ENCODE measurements at regions not wholly inside any gene's neighbourhood (a gene's known extent, or its start where the extent isn't known, plus 50 kb on each side); places are given as distances from the start of the nearest gene placed in this dataset.
"Not testable (repeated sequence)": the region's sequence is repeated elsewhere in the genome, so short reads cannot be mapped to it uniquely, and the experiment has no call there.

GRCh38 chr10:25107756-25108155 is 67.0 kb upstream of the GPR158 start:
- Histone ChIP-seq H4K8ac (ENCODE audit: low read depth, low read length) (no peak overlapping the region), H3K18ac (ENCODE audit: low read length) (no peak overlapping the region), H2BK12ac (ENCODE audit: low read length) (no peak overlapping the region), H3K36me3 (replicated peaks in 1 of 2; ENCODE audit: control insufficient read depth in 2 of 2, insufficient read depth in 2 of 2, low read length in 2 of 2) (no peaks in the 10 kb centered on the region), H2AFZ (ENCODE audit: low read length) (no peak overlapping the region), H3K79me1 (ENCODE audit: low read depth, low read length) (no peaks in the 10 kb centered on the region), H3K4me3 (ENCODE audit: low read length in 2 of 2) (no peak overlapping the region), H3K27me3 (ENCODE audit: control insufficient read depth in 3 of 3, insufficient read depth in 3 of 3, low read depth in 1 of 3, low read length in 3 of 3) (no peaks in the 10 kb centered on the region), H3K4me1 (ENCODE audit: control insufficient read depth in 2 of 2, insufficient read depth in 1 of 2, low read depth in 1 of 2, low read length in 2 of 2) (peaks cover 0 to 2% of the 10 kb centered on the region in 2 donors), H3K4me2 (ENCODE audit: insufficient read depth, low read length, poor library complexity, severe bottlenecking) (no peak overlapping the region), H3K27ac (replicated peaks; ENCODE audit: low read length) (no peak overlapping the region), H3K9ac (ENCODE audit: low read depth, low read length, poor library complexity) (no peak overlapping the region), H3K9me3 (replicated peaks in 1 of 2; ENCODE audit: control insufficient read depth in 2 of 2, insufficient read depth in 1 of 2, low read depth in 1 of 2, low read length in 2 of 2) (no peaks in the 10 kb centered on the region), H4K91ac (ENCODE audit: low read depth, low read length, poor library complexity) (no peak overlapping the region), H2BK15ac (ENCODE audit: low read length) (no peak overlapping the region), H3K23ac (ENCODE audit: low read depth, low read length, poor library complexity) (no peak overlapping the region), H2BK5ac (ENCODE audit: low read length) (no peak overlapping the region), H2BK120ac (ENCODE audit: low read depth, low read length) (no peak overlapping the region), H3K14ac (ENCODE audit: low read length) (no peak overlapping the region), H2AK5ac (ENCODE audit: low read depth, low read length) (no peak overlapping the region), H3K4ac (ENCODE audit: low read length) (no peak overlapping the region)
- DNase-seq (ENCODE audit: low spot score), result no peak
- WGBS, 2 donors (ENCODE audit: extremely low coverage in 2 of 2, insufficient read length in 2 of 2, insufficient replicate concordance in 1 of 2), result no CpG with 5 or more reads among the region's 2 CpGs

DNA sequence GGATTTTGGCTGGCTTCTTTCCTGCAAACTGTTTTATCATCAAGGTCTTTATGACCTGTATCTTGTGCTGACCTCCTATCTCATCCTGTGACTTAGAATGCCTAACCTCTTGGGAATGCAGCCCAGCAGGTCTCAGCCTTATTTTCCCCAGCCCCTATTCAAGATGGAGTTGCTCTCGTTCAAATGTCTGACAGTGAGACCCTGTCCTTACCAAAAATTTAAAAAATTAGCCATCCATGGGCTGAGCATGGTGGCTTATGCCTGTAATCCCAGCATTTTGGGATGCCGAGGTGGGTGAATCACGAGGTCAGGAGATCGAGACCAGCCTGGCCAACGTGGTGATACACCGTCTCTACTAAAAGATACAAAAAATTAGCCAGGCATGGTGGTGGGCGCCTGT is 64.9 kb upstream of the GPR158 start:
- not testable (repeated sequence) for H2AK5ac ChIP-seq (ENCODE audit: low read depth, low read length); H3K27ac ChIP-seq (replicated peaks; ENCODE audit: low read length); H2BK15ac ChIP-seq (ENCODE audit: low read length); H3K14ac ChIP-seq (ENCODE audit: low read length); H3K4me2 ChIP-seq (ENCODE audit: insufficient read depth, low read length, poor library complexity, severe bottlenecking); H2BK12ac ChIP-seq (ENCODE audit: low read length); H4K91ac ChIP-seq (ENCODE audit: low read depth, low read length, poor library complexity); H3K18ac ChIP-seq (ENCODE audit: low read length); H2BK120ac ChIP-seq (ENCODE audit: low read depth, low read length); H3K4me3 ChIP-seq (ENCODE audit: low read length in 2 of 2); H3K9me3 ChIP-seq (replicated peaks in 1 of 2; ENCODE audit: control insufficient read depth in 2 of 2, insufficient read depth in 1 of 2, low read depth in 1 of 2, low read length in 2 of 2); H3K27me3 ChIP-seq (ENCODE audit: control insufficient read depth in 3 of 3, insufficient read depth in 3 of 3, low read depth in 1 of 3, low read length in 3 of 3); H3K36me3 ChIP-seq (replicated peaks in 1 of 2; ENCODE audit: control insufficient read depth in 2 of 2, insufficient read depth in 2 of 2, low read length in 2 of 2); H3K9ac ChIP-seq (ENCODE audit: low read depth, low read length, poor library complexity); DNase-seq (ENCODE audit: low spot score); H2BK5ac ChIP-seq (ENCODE audit: low read length); H3K23ac ChIP-seq (ENCODE audit: low read depth, low read length, poor library complexity); H4K8ac ChIP-seq (ENCODE audit: low read depth, low read length); H3K4ac ChIP-seq (ENCODE audit: low read length); H2AFZ ChIP-seq (ENCODE audit: low read length); H3K4me1 ChIP-seq (ENCODE audit: control insufficient read depth in 2 of 2, insufficient read depth in 1 of 2, low read depth in 1 of 2, low read length in 2 of 2); H3K79me1 ChIP-seq (ENCODE audit: low read depth, low read length)
- no CpG with 5 or more reads among the region's 7 CpGs for WGBS, 2 donors (ENCODE audit: extremely low coverage in 2 of 2, insufficient read length in 2 of 2, insufficient replicate concordance in 1 of 2)

- no CpG with 5 or more reads among the region's 3 CpGs for WGBS, 2 donors (ENCODE audit: extremely low coverage in 2 of 2, insufficient read length in 2 of 2, insufficient replicate concordance in 1 of 2)
- Histone ChIP-seq H3K4ac (ENCODE audit: low read length) (no peak overlapping the region), H2BK120ac (ENCODE audit: low read depth, low read length) (no peak overlapping the region), H3K27me3 (ENCODE audit: control insufficient read depth in 3 of 3, insufficient read depth in 3 of 3, low read depth in 1 of 3, low read length in 3 of 3) (no peaks in the 10 kb centered on the region), H4K91ac (ENCODE audit: low read depth, low read length, poor library complexity) (no peak overlapping the region), H2BK15ac (ENCODE audit: low read length) (no peak overlapping the region), H3K4me3 (ENCODE audit: low read length in 2 of 2) (no peak overlapping the region), H3K4me1 (ENCODE audit: control insufficient read depth in 2 of 2, insufficient read depth in 1 of 2, low read depth in 1 of 2, low read length in 2 of 2) (peaks cover 5 to 8% of the 10 kb centered on the region in 2 donors), H2AK5ac (ENCODE audit: low read depth, low read length) (no peak overlapping the region), H3K14ac (ENCODE audit: low read length) (no peak overlapping the region), H3K36me3 (replicated peaks in 1 of 2; ENCODE audit: control insufficient read depth in 2 of 2, insufficient read depth in 2 of 2, low read length in 2 of 2) (no peaks in the 10 kb centered on the region), H3K9ac (ENCODE audit: low read depth, low read length, poor library complexity) (no peak overlapping the region), H3K79me1 (ENCODE audit: low read depth, low read length) (no peaks in the 10 kb centered on the region), H3K18ac (ENCODE audit: low read length) (no peak overlapping the region), H2BK12ac (ENCODE audit: low read length) (no peak overlapping the region), H4K8ac (ENCODE audit: low read depth, low read length) (no peak overlapping the region), H3K4me2 (ENCODE audit: insufficient read depth, low read length, poor library complexity, severe bottlenecking) (no peak overlapping the region), H2AFZ (ENCODE audit: low read length) (no peak overlapping the region), H3K9me3 (replicated peaks in 1 of 2; ENCODE audit: control insufficient read depth in 2 of 2, insufficient read depth in 1 of 2, low read depth in 1 of 2, low read length in 2 of 2) (no peaks in the 10 kb centered on the region), H3K23ac (ENCODE audit: low read depth, low read length, poor library complexity) (no peak overlapping the region), H3K27ac (replicated peaks; ENCODE audit: low read length) (no peak overlapping the region), H2BK5ac (ENCODE audit: low read length) (no peak overlapping the region)
- no peak for DNase-seq (ENCODE audit: low spot score)
Observed at GRCh38 chr10:25112016-25112415, 62.8 kb upstream of the GPR158 start.

- H3K4me2 ChIP-seq (ENCODE audit: insufficient read depth, low read length, poor library complexity, severe bottlenecking), result peak overlapping the region; percentile 43
Observed at GRCh38 chr10:25113191-25114035, 61.4 kb upstream of the GPR158 start.

More at GRCh38 chr10:25113191-25114035, 61.4 kb upstream of the GPR158 start:
- WGBS, 2 donors (ENCODE audit: extremely low coverage in 2 of 2, insufficient read length in 2 of 2, insufficient replicate concordance in 1 of 2), result no CpG with 5 or more reads among the region's 14 CpGs
- Histone ChIP-seq H3K27me3 (ENCODE audit: control insufficient read depth in 3 of 3, insufficient read depth in 3 of 3, low read depth in 1 of 3, low read length in 3 of 3) (no peaks in the 10 kb centered on the region), H2AFZ (ENCODE audit: low read length) (peak overlapping the region; percentile 80), H2AK5ac (ENCODE audit: low read depth, low read length) (no peak overlapping the region), H3K27ac (replicated peaks; ENCODE audit: low read length) (peak overlapping the region; percentile 79), H3K14ac (ENCODE audit: low read length) (no peak overlapping the region), H4K91ac (ENCODE audit: low read depth, low read length, poor library complexity) (no peak overlapping the region), H2BK120ac (ENCODE audit: low read depth, low read length) (no peak overlapping the region), H3K9ac (ENCODE audit: low read depth, low read length, poor library complexity) (no peak overlapping the region), H3K79me1 (ENCODE audit: low read depth, low read length) (no peaks in the 10 kb centered on the region), H3K36me3 (replicated peaks in 1 of 2; ENCODE audit: control insufficient read depth in 2 of 2, insufficient read depth in 2 of 2, low read length in 2 of 2) (no peaks in the 10 kb centered on the region), H3K23ac (ENCODE audit: low read depth, low read length, poor library complexity) (no peak overlapping the region), H3K18ac (ENCODE audit: low read length) (peak overlapping the region; percentile 76), H3K9me3 (replicated peaks in 1 of 2; ENCODE audit: control insufficient read depth in 2 of 2, insufficient read depth in 1 of 2, low read depth in 1 of 2, low read length in 2 of 2) (no peaks in the 10 kb centered on the region), H2BK12ac (ENCODE audit: low read length) (no peak overlapping the region), H3K4ac (ENCODE audit: low read length) (no peak overlapping the region), H3K4me1 (ENCODE audit: control insufficient read depth in 2 of 2, insufficient read depth in 1 of 2, low read depth in 1 of 2, low read length in 2 of 2) (peaks cover 12 to 16% of the 10 kb centered on the region in 2 donors), H2BK15ac (ENCODE audit: low read length) (no peak overlapping the region), H2BK5ac (ENCODE audit: low read length) (no peak overlapping the region), H4K8ac (ENCODE audit: low read depth, low read length) (no peak overlapping the region), H3K4me3 (ENCODE audit: low read length in 2 of 2) (no peak overlapping the region)
- DNase-seq (ENCODE audit: low spot score), result peak; percentile 80

Measured in neuronal stem cell (in vitro differentiated cells).